SIG-M5 treated with dmso at 0.1 percent for 504 hours (cell line): ENCODE measurements at regions not wholly inside any gene's neighbourhood (a gene's known extent, or its start where the extent isn't known, plus 50 kb on each side); places are given as distances from the start of the nearest gene placed in this dataset.
"Not testable (repeated sequence)": the region's sequence is repeated elsewhere in the genome, so short reads cannot be mapped to it uniquely, and the experiment has no call there.

ENCODE experiments used
- DNase-seq: peaks from one replicate; lab custom pipeline; 2025; ENCODE audit not compliant: unreplicated experiment; lab: John Stamatoyannopoulos, UW

DNA sequence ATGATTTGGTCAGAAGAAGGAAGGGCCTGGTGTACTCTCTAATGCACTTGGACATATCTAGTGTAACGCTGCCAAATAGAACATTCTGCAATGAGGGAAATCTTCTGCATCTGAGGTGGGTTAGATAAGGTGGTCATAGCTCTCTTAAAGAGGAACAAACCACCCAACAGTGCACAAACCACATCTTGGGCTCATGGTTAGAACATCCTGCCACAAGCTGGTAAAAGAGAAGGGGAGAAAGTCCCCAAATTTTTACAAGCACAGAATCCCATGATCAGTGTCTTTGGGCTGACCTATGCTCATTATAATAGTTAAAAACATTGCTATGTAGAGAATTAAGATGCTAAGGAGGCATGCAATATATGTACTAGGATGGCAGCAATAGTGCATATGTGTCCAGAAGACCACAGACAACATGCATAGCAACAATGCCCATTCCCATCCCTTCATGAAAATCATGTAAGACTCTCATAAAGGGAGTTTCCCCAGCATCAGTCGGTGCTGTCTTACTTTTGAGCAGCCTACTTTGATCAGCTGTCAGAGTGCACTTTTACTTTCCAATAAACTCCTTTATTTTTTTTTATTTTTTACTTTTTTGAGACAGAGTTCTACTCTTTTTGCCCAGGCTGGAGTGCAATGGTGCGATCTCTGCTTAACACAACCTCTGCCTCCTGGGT lies 99.7 kb upstream of the SLC7A11 start:
- peak; percentile 22 for DNase-seq

- DNase-seq, result no peak
Measured at GRCh38 chr4:138338840-138339239, 96.7 kb upstream of the SLC7A11 start.

- DNase-seq, result not testable (repeated sequence)
Measured at GRCh38 chr4:138338222-138338621, 96.1 kb upstream of the SLC7A11 start.

- DNase-seq, result no peak
Measured at GRCh38 chr4:138334346-138335016, 92.3 kb upstream of the SLC7A11 start.

- DNase-seq, result not testable (repeated sequence)
Measured at GRCh38 chr4:138332415-138332814, 90.3 kb upstream of the SLC7A11 start.

- no peak for DNase-seq
Measured at GRCh38 chr4:138330531-138330930, 88.4 kb upstream of the SLC7A11 start.

GRCh38 chr4:138329506-138330070 lies 87.4 kb upstream of the SLC7A11 start:
- DNase-seq, result no peak

DNA sequence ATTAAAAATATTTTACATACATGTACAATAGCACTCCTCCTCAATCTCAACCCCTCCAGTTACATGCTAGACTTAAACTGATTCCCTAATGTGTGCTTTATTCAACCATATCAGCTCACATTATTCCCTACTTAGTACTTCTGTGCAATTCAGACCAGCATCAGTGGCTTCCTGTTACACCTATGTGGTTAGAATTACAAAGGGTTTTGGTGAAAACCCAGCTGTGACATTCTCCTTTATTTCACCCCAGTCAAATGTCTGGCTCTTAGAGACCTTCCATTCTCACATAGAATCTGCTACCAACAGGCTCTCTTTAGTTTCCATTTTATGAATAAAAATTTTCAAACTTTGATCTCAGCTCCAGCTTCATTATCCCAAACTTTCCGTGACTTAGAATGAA lies 85.2 kb upstream of the SLC7A11 start:
- no peak for DNase-seq

DNA sequence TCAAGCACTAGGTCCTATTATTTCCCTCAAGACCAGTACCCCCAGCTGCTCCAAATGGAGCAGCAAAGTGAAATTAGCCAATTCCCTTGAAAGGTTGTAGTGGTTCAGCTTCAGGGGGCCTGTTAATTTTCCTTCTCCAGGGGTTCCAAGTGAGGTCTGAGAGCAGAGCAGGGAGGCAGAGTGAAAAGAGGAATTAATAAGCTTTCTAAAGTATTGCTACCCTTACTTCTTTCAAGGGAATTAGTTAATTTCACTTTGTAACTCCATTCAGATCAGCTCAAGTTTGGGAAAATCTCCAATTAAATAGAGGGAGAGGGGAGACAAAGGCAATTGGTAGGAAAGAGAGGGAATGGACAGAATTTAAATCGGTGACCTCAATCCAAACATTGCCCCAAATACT lies 78.7 kb upstream of the SLC7A11 start:
- DNase-seq, result no peak

GRCh38 chr4:138320030-138320429 lies 77.9 kb upstream of the SLC7A11 start:
- no peak for DNase-seq

DNA sequence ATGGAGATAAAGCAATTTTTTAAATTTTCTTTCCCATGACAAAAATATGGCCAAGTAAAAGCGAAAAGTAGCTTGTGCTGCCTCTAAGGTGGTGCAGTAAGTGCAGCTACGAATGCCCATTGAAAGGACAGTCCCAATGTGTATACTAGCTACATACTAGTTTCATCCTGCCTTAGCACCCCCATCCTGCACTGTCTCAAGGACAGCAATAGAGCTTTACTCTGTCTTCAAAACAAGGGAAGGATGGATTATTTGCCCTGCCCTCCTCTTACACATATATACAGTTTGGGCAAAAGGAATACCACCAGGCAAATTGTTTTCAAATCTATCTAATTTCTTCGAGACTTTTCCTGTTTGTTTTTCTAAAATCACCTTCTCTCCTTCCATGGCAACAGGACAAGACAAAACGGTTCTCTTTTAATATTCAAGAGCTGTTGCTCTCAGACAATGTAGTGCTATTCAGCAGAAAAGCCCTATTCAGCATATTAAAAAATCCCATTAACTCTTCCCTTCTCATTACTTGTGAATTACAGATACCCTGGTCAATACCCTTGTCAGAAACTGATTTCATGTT lies 75.1 kb upstream of the SLC7A11 start:
- DNase-seq, result no peak

DNA sequence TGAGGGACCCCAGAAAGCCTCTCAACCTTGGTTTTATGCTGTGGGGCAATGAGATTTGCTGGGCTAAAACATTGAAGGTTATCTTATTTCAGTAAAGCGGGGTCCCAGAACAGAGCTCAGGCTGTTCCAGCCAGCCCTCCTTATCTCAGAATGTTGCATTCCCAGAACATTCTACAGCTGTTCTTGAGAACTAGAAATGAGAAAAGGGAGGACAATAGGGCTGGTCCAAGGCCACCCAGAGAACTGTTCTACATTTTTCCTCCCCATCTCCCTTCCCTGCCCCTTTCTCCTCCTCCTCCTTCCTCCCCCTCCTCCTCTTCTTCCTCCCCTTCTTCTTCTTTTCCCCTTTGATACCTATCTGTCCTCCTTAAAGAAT lies 70.4 kb upstream of the SLC7A11 start:
- DNase-seq, result no peak

- no peak for DNase-seq
Measured at GRCh38 chr4:138311771-138312535, 69.8 kb upstream of the SLC7A11 start.

GRCh38 chr4:138310991-138311390 lies 68.8 kb upstream of the SLC7A11 start:
- no peak for DNase-seq

DNA sequence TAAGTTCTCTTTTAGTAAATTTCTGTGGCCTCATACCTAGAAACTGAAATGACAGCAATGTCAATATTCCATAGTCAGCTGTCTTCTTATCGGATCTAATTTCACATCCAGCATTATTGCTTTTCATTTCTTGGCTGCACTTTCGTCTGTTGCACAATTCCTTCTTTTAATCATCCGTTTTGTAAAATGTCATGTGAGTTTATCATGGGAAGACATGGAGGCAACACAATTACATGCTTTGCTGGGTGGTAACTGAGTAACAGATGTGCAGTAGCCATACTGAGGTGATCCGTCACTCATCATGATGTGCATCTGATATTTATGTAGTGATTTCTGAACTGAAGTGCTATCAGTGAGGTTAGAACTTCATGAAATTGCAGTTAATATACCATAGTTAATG lies 68.3 kb upstream of the SLC7A11 start:
- DNase-seq, result no peak

GRCh38 chr4:138308356-138308755 lies 66.2 kb upstream of the SLC7A11 start:
- DNase-seq, result no peak

- peak; percentile 21 for DNase-seq
Measured at GRCh38 chr4:138307319-138307718, 65.2 kb upstream of the SLC7A11 start.

- DNase-seq, result peak; percentile 67
Measured at GRCh38 chr4:138305050-138305449, 62.9 kb upstream of the SLC7A11 start.

DNA sequence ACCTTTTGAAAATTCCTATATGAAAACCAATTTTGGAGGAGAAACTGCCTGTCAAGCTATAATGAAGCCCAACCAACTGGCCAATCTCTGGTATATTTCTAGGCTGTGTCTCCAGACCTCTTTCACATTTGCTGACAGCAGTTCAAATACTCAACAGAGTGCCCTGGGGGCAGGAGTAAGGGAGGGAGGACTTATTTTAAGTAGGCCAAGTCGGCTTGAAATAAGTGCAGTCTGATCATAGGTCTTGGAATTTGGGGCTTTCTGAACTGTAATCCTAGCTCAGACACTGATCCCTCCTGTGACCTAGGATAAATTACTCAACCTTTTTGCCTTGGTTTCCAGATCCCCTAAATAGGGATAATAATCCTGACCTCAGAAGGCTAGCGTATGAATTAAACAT lies 59.4 kb upstream of the SLC7A11 start:
- no peak for DNase-seq

DNA sequence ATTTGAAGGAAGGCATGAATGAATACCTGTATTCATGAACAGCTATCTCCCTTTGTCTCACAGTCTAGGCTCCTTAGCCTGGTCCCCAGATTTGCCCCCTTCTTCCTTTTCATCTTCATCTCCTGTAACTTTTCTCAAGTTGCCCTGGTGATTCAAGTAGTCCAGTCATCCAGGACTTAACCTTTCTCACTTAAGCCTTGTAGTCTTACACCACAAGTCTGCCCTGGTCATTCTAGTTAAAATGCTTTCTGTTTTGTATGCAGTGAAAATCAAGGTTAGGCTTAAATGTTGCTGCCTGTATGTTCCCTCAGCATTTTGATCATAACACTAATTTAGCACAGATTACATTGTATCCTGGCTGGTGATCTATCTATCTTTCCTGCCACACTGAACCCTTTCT lies 58.5 kb upstream of the SLC7A11 start:
- no peak for DNase-seq

GRCh38 chr4:138299881-138300280 lies 57.7 kb upstream of the SLC7A11 start:
- no peak for DNase-seq
